NCI-H2227 treated with DMSO at 0.1 percent for 48 hours (cell line): ENCODE measurements at regions not wholly inside any gene's neighbourhood (a gene's known extent, or its start where the extent isn't known, plus 50 kb on each side); places are given as distances from the start of the nearest gene placed in this dataset.
"Not testable (repeated sequence)": the region's sequence is repeated elsewhere in the genome, so short reads cannot be mapped to it uniquely, and the experiment has no call there.

ENCODE experiments used
- DNase-seq: peaks from one replicate; lab custom pipeline; 2025; lab: John Stamatoyannopoulos, UW

DNA sequence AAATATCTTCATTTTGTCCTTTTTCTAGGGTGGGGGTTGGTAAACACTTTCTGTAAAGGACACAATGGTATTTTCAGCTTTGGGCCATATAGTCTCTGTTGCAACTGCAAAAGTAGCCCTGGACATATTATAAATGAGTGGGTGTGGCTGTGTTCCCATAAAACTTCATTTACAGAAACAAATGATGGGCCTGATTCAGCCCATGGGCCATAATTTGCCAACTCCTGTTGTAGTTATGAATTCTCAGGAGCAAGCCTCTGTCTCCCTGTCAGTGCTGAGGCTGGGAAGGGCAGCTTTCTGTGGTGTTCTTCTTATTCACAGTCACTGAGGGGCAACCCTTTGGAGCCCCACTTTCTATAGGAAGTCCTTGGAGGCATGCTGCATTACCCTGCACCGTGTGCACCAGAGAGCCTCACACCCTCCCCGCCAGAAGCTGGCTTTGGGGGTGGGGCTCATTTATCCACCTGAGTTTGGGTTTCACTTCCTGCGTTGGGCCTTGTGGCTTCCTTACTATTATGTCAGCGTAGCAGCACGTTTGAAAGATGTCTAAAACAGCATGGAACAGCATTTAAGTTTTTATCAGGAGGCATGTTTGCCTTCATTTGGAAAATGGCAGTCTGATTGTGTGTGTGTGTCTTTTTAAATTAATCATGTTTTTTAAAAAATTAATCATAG, 60.8 kb upstream of the FAN1 start:
- not testable (repeated sequence) for DNase-seq

DNA sequence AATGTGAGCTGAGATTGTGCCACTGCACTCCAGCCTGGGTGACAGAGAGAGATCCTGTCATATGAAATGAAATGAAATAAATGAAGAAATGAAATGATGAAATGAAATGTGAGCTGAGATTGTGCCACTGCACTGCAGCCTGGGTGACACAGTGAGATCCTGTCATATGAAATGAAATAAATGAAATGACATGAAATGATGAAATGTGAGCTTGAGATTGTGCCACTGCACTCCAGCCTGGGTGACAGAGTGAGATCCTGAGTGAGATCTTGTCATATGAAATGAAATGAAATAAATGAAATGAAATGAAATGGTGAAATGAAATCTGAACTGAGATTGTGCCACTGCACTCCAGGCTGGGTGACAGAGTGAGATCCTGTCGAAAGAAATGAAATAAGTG, 58.2 kb upstream of the FAN1 start:
- DNase-seq, result not testable (repeated sequence)
